PFSK-1 (cell line): ENCODE measurements at regions not wholly inside any gene's neighbourhood (a gene's known extent, or its start where the extent isn't known, plus 50 kb on each side); places are given as distances from the start of the nearest gene placed in this dataset.

Source experiments
- FOXP2 ChIP-seq: optimal IDR thresholded peaks from 2 replicates; pipeline ENCODE3; 2011; ENCODE audit warnings: borderline replicate concordance, control low read depth, inconsistent platforms; ENCODE audit not compliant: insufficient read depth; ENCODE audit errors: extremely low read length, extremely low read depth
- POLR2AphosphoS5 ChIP-seq: IDR thresholded peaks from 2 replicates; pipeline ENCODE4 v1.6.1; 2012; ENCODE audit warnings: low read depth, mild to moderate bottlenecking, control low read depth, low read length, moderate library complexity
- REST ChIP-seq, 2 experiments: IDR thresholded peaks; 2 replicates each; pipeline versions ENCODE4 v1.6.1 to v1.8.0; 2011 to 2012; ENCODE audit warnings: low read depth in 2 of 2, low read length in 2 of 2, control low read depth in 1 of 2, inconsistent platforms in 1 of 2, mild to moderate bottlenecking in 1 of 2, moderate library complexity in 1 of 2; ENCODE audit not compliant: insufficient read depth in 1 of 2
- SIN3A ChIP-seq: IDR thresholded peaks from 2 replicates; pipeline ENCODE4 v1.6.1; 2012; ENCODE audit warnings: mild to moderate bottlenecking, low read length, moderate library complexity, borderline replicate concordance; ENCODE audit not compliant: insufficient read depth
- TAF1 ChIP-seq: IDR thresholded peaks from 2 replicates; pipeline ENCODE4 v1.6.1; 2012; ENCODE audit warnings: low read length, control low read depth, borderline replicate concordance; ENCODE audit not compliant: insufficient read depth

- TF ChIP-seq POLR2AphosphoS5: no peak
- TF ChIP-seq TAF1: no peak
- no peak for TF ChIP-seq FOXP2
- no peak for TF ChIP-seq SIN3A
- no peak for TF ChIP-seq REST (IDR thresholded peaks at IDR 0.05; ENCODE audit: insufficient read depth in 1 of 2, low read depth in 2 of 2, low read length in 2 of 2)
Observed at GRCh38 chr6:141467041-141467440, 665.7 kb upstream of the GJE1 start.

DNA sequence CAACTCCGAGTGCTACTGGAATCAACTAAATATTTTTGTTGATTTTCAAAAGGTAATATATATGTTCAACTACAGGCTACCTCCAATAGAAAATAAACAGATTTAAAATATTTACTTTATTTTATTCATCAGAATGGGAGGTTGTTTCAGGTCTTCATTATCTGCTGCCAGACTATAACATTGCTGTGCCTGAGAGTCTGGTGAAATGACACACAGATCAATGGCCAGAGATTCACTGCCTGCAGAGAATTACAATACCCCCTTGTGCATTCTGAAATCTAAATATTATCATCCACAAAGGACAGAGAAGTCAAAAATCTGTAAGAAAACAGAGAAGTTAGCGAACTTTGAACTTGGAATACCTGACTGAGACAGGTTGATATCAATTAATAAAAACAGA is 667.8 kb upstream of the GJE1 start:
- TF ChIP-seq REST (IDR thresholded peaks at IDR 0.05; ENCODE audit: insufficient read depth in 1 of 2, low read depth in 2 of 2, low read length in 2 of 2): no peak
- TF ChIP-seq FOXP2: no peak
- no peak for TF ChIP-seq POLR2AphosphoS5
- TF ChIP-seq TAF1: no peak

DNA sequence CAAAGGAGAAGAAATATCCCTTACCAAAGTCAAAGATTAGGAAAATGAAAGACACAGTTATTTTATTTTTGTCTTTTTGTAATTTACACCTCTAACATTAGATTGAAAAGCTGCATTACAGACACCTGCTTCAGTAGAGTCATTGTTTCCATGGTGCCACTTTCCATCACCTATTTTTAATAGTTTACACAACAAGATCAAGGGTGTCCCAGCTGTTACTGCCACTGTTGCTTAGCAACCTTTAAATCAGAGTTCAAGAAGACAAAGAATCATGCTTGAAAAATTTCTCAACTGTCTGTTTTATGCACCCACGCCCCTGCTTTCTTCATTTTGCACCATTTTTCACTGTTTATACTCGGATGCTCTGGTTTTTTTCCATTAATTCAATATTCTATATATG is 668.2 kb upstream of the GJE1 start:
- TF ChIP-seq REST (IDR thresholded peaks at IDR 0.05; ENCODE audit: insufficient read depth in 1 of 2, low read depth in 2 of 2, low read length in 2 of 2) (no peak), TAF1 (no peak), FOXP2 (no peak)

- TF ChIP-seq REST (IDR thresholded peaks at IDR 0.05; ENCODE audit: insufficient read depth in 1 of 2, low read depth in 2 of 2, low read length in 2 of 2): no peak
- TF ChIP-seq SIN3A: no peak
- no peak for TF ChIP-seq POLR2AphosphoS5
- TF ChIP-seq FOXP2: no peak
- no peak for TF ChIP-seq TAF1
Observed at GRCh38 chr6:141463237-141463977, 669.3 kb upstream of the GJE1 start.
